Endothelial cell of umbilical vein (primary cell): ENCODE measurements at regions not wholly inside any gene's neighbourhood (a gene's known extent, or its start where the extent isn't known, plus 50 kb on each side); places are given as distances from the start of the nearest gene placed in this dataset.

Source experiments
- CTCF ChIP-seq, 2 donors: IDR thresholded peaks; 1 replicate in 1 of 2; 2 replicates in 1 of 2; pipeline ENCODE4 v1.5.1; 2011; ENCODE audit warnings: low read length in 2 of 2, mild to moderate bottlenecking in 2 of 2, moderate library complexity in 2 of 2, control low read depth in 1 of 2, inconsistent platforms in 1 of 2, low read depth in 1 of 2; ENCODE audit not compliant: insufficient read depth in 1 of 2; ENCODE audit errors: extremely low read depth in 1 of 2
- MAX ChIP-seq: IDR thresholded peaks from 2 replicates; pipeline ENCODE4 v1.6.1; 2011; ENCODE audit not compliant: insufficient read depth, insufficient read length

- no peak for TF ChIP-seq CTCF (IDR thresholded peaks at IDR 0.05; ENCODE audit: extremely low read depth in 1 of 2, insufficient read depth in 1 of 2, low read depth in 1 of 2, low read length in 2 of 2)
- TF ChIP-seq MAX = no peak
These were observed 236.9 kb downstream of the EPM2A start for GRCh38 chr6:145498425-145498824.
